ENCODE measurements at regions not wholly inside any gene's neighbourhood (a gene's known extent, or its start where the extent isn't known, plus 50 kb on each side); places are given as distances from the start of the nearest gene placed in this dataset.
"Not testable (repeated sequence)": the region's sequence is repeated elsewhere in the genome, so short reads cannot be mapped to it uniquely, and the experiment has no call there.

- H3K4me3 ChIP-seq (ENCODE audit: low read length): no peak overlapping the region
- no peak for TF ChIP-seq ZNF274 (IDR thresholded peaks at IDR 0.05; ENCODE audit: low read depth, low read length)
Observed at GRCh38 chr2:195461010-195461409, 196.0 kb upstream of the SLC39A10 start.

- no peak for TF ChIP-seq ZNF274 (IDR thresholded peaks at IDR 0.05; ENCODE audit: low read depth, low read length)
- H3K4me3 ChIP-seq (ENCODE audit: low read length): no peak overlapping the region
Observed at GRCh38 chr2:195458936-195459335, 198.1 kb upstream of the SLC39A10 start.

- no peak for TF ChIP-seq ZNF274 (IDR thresholded peaks at IDR 0.05; ENCODE audit: low read depth, low read length)
- H3K4me3 ChIP-seq (ENCODE audit: low read length): no peak overlapping the region
Observed at GRCh38 chr2:195457873-195458272, 199.2 kb upstream of the SLC39A10 start.

- no peak overlapping the region for H3K4me3 ChIP-seq (ENCODE audit: low read length)
- no peak for TF ChIP-seq ZNF274 (IDR thresholded peaks at IDR 0.05; ENCODE audit: low read depth, low read length)
Observed at GRCh38 chr2:195456771-195457170, 200.3 kb upstream of the SLC39A10 start.

GRCh38 chr2:195451160-195451559 is 205.9 kb upstream of the SLC39A10 start:
- no peak overlapping the region for H3K4me3 ChIP-seq (ENCODE audit: low read length)
- no peak for TF ChIP-seq ZNF274 (IDR thresholded peaks at IDR 0.05; ENCODE audit: low read depth, low read length)

- no peak overlapping the region for H3K4me3 ChIP-seq (ENCODE audit: low read length)
- no peak for TF ChIP-seq ZNF274 (IDR thresholded peaks at IDR 0.05; ENCODE audit: low read depth, low read length)
Observed at GRCh38 chr2:195450552-195451113, 206.4 kb upstream of the SLC39A10 start.

GRCh38 chr2:195447323-195447975 is 209.6 kb upstream of the SLC39A10 start:
- no peak overlapping the region for H3K4me3 ChIP-seq (ENCODE audit: low read length)
- TF ChIP-seq ZNF274 (IDR thresholded peaks at IDR 0.05; ENCODE audit: low read depth, low read length): no peak

GRCh38 chr2:195445639-195446038 is 211.4 kb upstream of the SLC39A10 start:
- no peak for TF ChIP-seq ZNF274 (IDR thresholded peaks at IDR 0.05; ENCODE audit: low read depth, low read length)

GRCh38 chr2:195443926-195444325 is 213.1 kb upstream of the SLC39A10 start:
- no peak overlapping the region for H3K4me3 ChIP-seq (ENCODE audit: low read length)
- no peak for TF ChIP-seq ZNF274 (IDR thresholded peaks at IDR 0.05; ENCODE audit: low read depth, low read length)

More at GRCh38 chr2:195445639-195446038, 211.4 kb upstream of the SLC39A10 start:
- H3K4me3 ChIP-seq (ENCODE audit: low read length): no peak overlapping the region

- no peak overlapping the region for H3K4me3 ChIP-seq (ENCODE audit: low read length)
- no peak for TF ChIP-seq ZNF274 (IDR thresholded peaks at IDR 0.05; ENCODE audit: low read depth, low read length)
Observed at GRCh38 chr2:195442458-195443175, 214.4 kb upstream of the SLC39A10 start.

GRCh38 chr2:195438692-195439091 is 218.3 kb upstream of the SLC39A10 start:
- H3K4me3 ChIP-seq (ENCODE audit: low read length): no peak overlapping the region
- no peak for TF ChIP-seq ZNF274 (IDR thresholded peaks at IDR 0.05; ENCODE audit: low read depth, low read length)

- no peak overlapping the region for H3K4me3 ChIP-seq (ENCODE audit: low read length)
- no peak for TF ChIP-seq ZNF274 (IDR thresholded peaks at IDR 0.05; ENCODE audit: low read depth, low read length)
Observed at GRCh38 chr2:195437521-195437920, 219.5 kb upstream of the SLC39A10 start.

GRCh38 chr2:195434346-195434745 is 222.7 kb upstream of the SLC39A10 start:
- H3K4me3 ChIP-seq (ENCODE audit: low read length): no peak overlapping the region
- no peak for TF ChIP-seq ZNF274 (IDR thresholded peaks at IDR 0.05; ENCODE audit: low read depth, low read length)

- H3K4me3 ChIP-seq (ENCODE audit: low read length): not testable (repeated sequence)
Observed at GRCh38 chr2:195433729-195434128, 223.3 kb upstream of the SLC39A10 start.

- no peak for TF ChIP-seq ZNF274 (IDR thresholded peaks at IDR 0.05; ENCODE audit: low read depth, low read length)
- H3K4me3 ChIP-seq (ENCODE audit: low read length): no peak overlapping the region
Observed at GRCh38 chr2:195428673-195429072, 228.4 kb upstream of the SLC39A10 start.
